HG03571 (cell line): ENCODE measurements at regions not wholly inside any gene's neighbourhood (a gene's known extent, or its start where the extent isn't known, plus 50 kb on each side); places are given as distances from the start of the nearest gene placed in this dataset.
"Not testable (repeated sequence)": the region's sequence is repeated elsewhere in the genome, so short reads cannot be mapped to it uniquely, and the experiment has no call there.

Experiments used
- ATAC-seq: cut with Tn5 transposase; IDR thresholded peaks from one replicate; pipeline ENCODE4 v1.9.1; 2021; ENCODE audit not compliant: unreplicated experiment

GRCh38 chr11:95412074-95412473, 181.1 kb upstream of the SESN3 start:
- ATAC-seq = no peak

GRCh38 chr11:95410707-95411106, 179.7 kb upstream of the SESN3 start:
- not testable (repeated sequence) for ATAC-seq

- no peak for ATAC-seq
Observed at GRCh38 chr11:95406271-95406670, 175.3 kb upstream of the SESN3 start.

GRCh38 chr11:95404370-95404769, 173.4 kb upstream of the SESN3 start:
- ATAC-seq = no peak

GRCh38 chr11:95398437-95399112, 167.6 kb upstream of the SESN3 start:
- ATAC-seq = no peak

- ATAC-seq = no peak
Observed at GRCh38 chr11:95392644-95393043, 161.6 kb upstream of the SESN3 start.

- ATAC-seq = no peak
Observed at GRCh38 chr11:95389427-95389826, 158.4 kb upstream of the SESN3 start.

- ATAC-seq = no peak
Observed at GRCh38 chr11:95388086-95388485, 157.1 kb upstream of the SESN3 start.

- ATAC-seq = no peak
Observed at GRCh38 chr11:95387325-95387724, 156.3 kb upstream of the SESN3 start.

- ATAC-seq = no peak
Observed at GRCh38 chr11:95385577-95385976, 154.6 kb upstream of the SESN3 start.

GRCh38 chr11:95379479-95379878, 148.5 kb upstream of the SESN3 start:
- ATAC-seq = no peak

- no peak for ATAC-seq
Observed at GRCh38 chr11:95378789-95379188, 147.8 kb upstream of the SESN3 start.

GRCh38 chr11:95378111-95378510, 147.1 kb upstream of the SESN3 start:
- ATAC-seq = no peak

GRCh38 chr11:95375886-95376285, 144.9 kb upstream of the SESN3 start:
- no peak for ATAC-seq

- ATAC-seq = no peak
Observed at GRCh38 chr11:95375451-95375850, 144.4 kb upstream of the SESN3 start.

GRCh38 chr11:95374105-95374504, 143.1 kb upstream of the SESN3 start:
- no peak for ATAC-seq

- ATAC-seq = no peak
Observed at GRCh38 chr11:95373241-95373640, 142.2 kb upstream of the SESN3 start.

GRCh38 chr11:95372097-95372656, 141.2 kb upstream of the SESN3 start:
- ATAC-seq = no peak

GRCh38 chr11:95371153-95371552, 140.2 kb upstream of the SESN3 start:
- ATAC-seq = no peak

GRCh38 chr11:95367726-95368125, 136.7 kb upstream of the SESN3 start:
- ATAC-seq = no peak

- ATAC-seq = no peak
Observed at GRCh38 chr11:95365348-95365747, 134.3 kb upstream of the SESN3 start.

GRCh38 chr11:95364324-95365295, 133.6 kb upstream of the SESN3 start:
- no peak for ATAC-seq
